ENCODE measurements at regions not wholly inside any gene's neighbourhood (a gene's known extent, or its start where the extent isn't known, plus 50 kb on each side); places are given as distances from the start of the nearest gene placed in this dataset.

GRCh38 chrX:13937370-13938050 lies 92.2 kb downstream of the GEMIN8 start:
- Histone ChIP-seq H3K27ac (ENCODE audit: low read length) (no peak overlapping the region), H3K9me3 (ENCODE audit: control insufficient read depth, low read depth, low read length) (no peaks in the 10 kb centered on the region), H3K36me3 (ENCODE audit: control insufficient read depth, insufficient read depth, low read length) (no peaks in the 10 kb centered on the region), H3K27me3 (ENCODE audit: control insufficient read depth, insufficient read depth, low read length) (peaks cover 14% of the 10 kb centered on the region), H3K4me3 (ENCODE audit: low read length) (peak overlapping the region; percentile 48), H3K4me1 (ENCODE audit: control insufficient read depth, insufficient read depth, low read length) (no peaks in the 10 kb centered on the region)
- DNase-seq = peak; percentile 2 to 33
- no CpG with 5 or more reads among the region's 27 CpGs for WGBS (ENCODE audit: insufficient coverage, low lambda C conversion rate)

- H3K27ac ChIP-seq (ENCODE audit: low read length) = no peak overlapping the region
- H3K9me3 ChIP-seq (ENCODE audit: control insufficient read depth, low read depth, low read length) = no peaks in the 10 kb centered on the region
- H3K4me3 ChIP-seq (ENCODE audit: low read length) = no peak overlapping the region
Measured at GRCh38 chrX:13936521-13937225, 93.0 kb downstream of the GEMIN8 start.

GRCh38 chrX:13934731-13935130 lies 95.0 kb downstream of the GEMIN8 start:
- Histone ChIP-seq H3K4me1 (ENCODE audit: control insufficient read depth, insufficient read depth, low read length) (no peaks in the 10 kb centered on the region), H3K4me3 (ENCODE audit: low read length) (no peak overlapping the region), H3K9me3 (ENCODE audit: control insufficient read depth, low read depth, low read length) (no peaks in the 10 kb centered on the region), H3K27me3 (ENCODE audit: control insufficient read depth, insufficient read depth, low read length) (peaks cover 9% of the 10 kb centered on the region), H3K27ac (ENCODE audit: low read length) (no peak overlapping the region), H3K36me3 (ENCODE audit: control insufficient read depth, insufficient read depth, low read length) (no peaks in the 10 kb centered on the region)
- DNase-seq = no peak
- no CpG with 5 or more reads among the region's 2 CpGs for WGBS (ENCODE audit: insufficient coverage, low lambda C conversion rate)

More at GRCh38 chrX:13936521-13937225, 93.0 kb downstream of the GEMIN8 start:
- H3K4me1 ChIP-seq (ENCODE audit: control insufficient read depth, insufficient read depth, low read length) = no peaks in the 10 kb centered on the region
- H3K36me3 ChIP-seq (ENCODE audit: control insufficient read depth, insufficient read depth, low read length) = no peaks in the 10 kb centered on the region
- peaks cover 14% of the 10 kb centered on the region for H3K27me3 ChIP-seq (ENCODE audit: control insufficient read depth, insufficient read depth, low read length)
- WGBS (ENCODE audit: insufficient coverage, low lambda C conversion rate) = no CpG with 5 or more reads among the region's 9 CpGs
- no peak for DNase-seq

- H3K36me3 ChIP-seq (ENCODE audit: control insufficient read depth, insufficient read depth, low read length) = no peaks in the 10 kb centered on the region
- H3K4me3 ChIP-seq (ENCODE audit: low read length) = no peak overlapping the region
- WGBS (ENCODE audit: insufficient coverage, low lambda C conversion rate) = no CpG with 5 or more reads among the region's 7 CpGs
- no peaks in the 10 kb centered on the region for H3K9me3 ChIP-seq (ENCODE audit: control insufficient read depth, low read depth, low read length)
- no peaks in the 10 kb centered on the region for H3K4me1 ChIP-seq (ENCODE audit: control insufficient read depth, insufficient read depth, low read length)
- no peak for DNase-seq
- H3K27ac ChIP-seq (ENCODE audit: low read length) = no peak overlapping the region
- peaks cover 2% of the 10 kb centered on the region for H3K27me3 ChIP-seq (ENCODE audit: control insufficient read depth, insufficient read depth, low read length)
Measured at GRCh38 chrX:13933851-13934250, 95.8 kb downstream of the GEMIN8 start.

- Histone ChIP-seq H3K27ac (ENCODE audit: low read length) (no peak overlapping the region), H3K36me3 (ENCODE audit: control insufficient read depth, insufficient read depth, low read length) (no peaks in the 10 kb centered on the region), H3K27me3 (ENCODE audit: control insufficient read depth, insufficient read depth, low read length) (no peaks in the 10 kb centered on the region), H3K9me3 (ENCODE audit: control insufficient read depth, low read depth, low read length) (no peaks in the 10 kb centered on the region), H3K4me1 (ENCODE audit: control insufficient read depth, insufficient read depth, low read length) (no peaks in the 10 kb centered on the region), H3K4me3 (ENCODE audit: low read length) (no peak overlapping the region)
- WGBS (ENCODE audit: insufficient coverage, low lambda C conversion rate) = no CpG with 5 or more reads among the region's 3 CpGs
- DNase-seq = no peak
Measured at GRCh38 chrX:13933352-13933751, 96.3 kb downstream of the GEMIN8 start.

- no peaks in the 10 kb centered on the region for H3K9me3 ChIP-seq (ENCODE audit: control insufficient read depth, low read depth, low read length)
- no peaks in the 10 kb centered on the region for H3K27me3 ChIP-seq (ENCODE audit: control insufficient read depth, insufficient read depth, low read length)
Measured at GRCh38 chrX:13932416-13932815, 97.3 kb downstream of the GEMIN8 start.

GRCh38 chrX:13927175-13927574 lies 102.5 kb downstream of the GEMIN8 start:
- no peaks in the 10 kb centered on the region for H3K9me3 ChIP-seq (ENCODE audit: control insufficient read depth, low read depth, low read length)
- no CpG with 5 or more reads among the region's 2 CpGs for WGBS (ENCODE audit: insufficient coverage, low lambda C conversion rate)
- no peaks in the 10 kb centered on the region for H3K27me3 ChIP-seq (ENCODE audit: control insufficient read depth, insufficient read depth, low read length)
- no peak for DNase-seq
- H3K4me3 ChIP-seq (ENCODE audit: low read length) = no peak overlapping the region
- H3K27ac ChIP-seq (ENCODE audit: low read length) = no peak overlapping the region
- H3K4me1 ChIP-seq (ENCODE audit: control insufficient read depth, insufficient read depth, low read length) = no peaks in the 10 kb centered on the region
- no peaks in the 10 kb centered on the region for H3K36me3 ChIP-seq (ENCODE audit: control insufficient read depth, insufficient read depth, low read length)

More at GRCh38 chrX:13932416-13932815, 97.3 kb downstream of the GEMIN8 start:
- H3K4me3 ChIP-seq (ENCODE audit: low read length) = no peak overlapping the region
- no peaks in the 10 kb centered on the region for H3K4me1 ChIP-seq (ENCODE audit: control insufficient read depth, insufficient read depth, low read length)
- H3K36me3 ChIP-seq (ENCODE audit: control insufficient read depth, insufficient read depth, low read length) = no peaks in the 10 kb centered on the region
- no peak overlapping the region for H3K27ac ChIP-seq (ENCODE audit: low read length)
- DNase-seq = no peak

- WGBS (ENCODE audit: insufficient coverage, low lambda C conversion rate) = no CpG with 5 or more reads among the region's 5 CpGs
- H3K4me1 ChIP-seq (ENCODE audit: control insufficient read depth, insufficient read depth, low read length) = no peaks in the 10 kb centered on the region
- H3K27ac ChIP-seq (ENCODE audit: low read length) = no peak overlapping the region
- no peaks in the 10 kb centered on the region for H3K9me3 ChIP-seq (ENCODE audit: control insufficient read depth, low read depth, low read length)
- H3K27me3 ChIP-seq (ENCODE audit: control insufficient read depth, insufficient read depth, low read length) = no peaks in the 10 kb centered on the region
- DNase-seq = no peak
- H3K36me3 ChIP-seq (ENCODE audit: control insufficient read depth, insufficient read depth, low read length) = no peaks in the 10 kb centered on the region
- H3K4me3 ChIP-seq (ENCODE audit: low read length) = no peak overlapping the region
Measured at GRCh38 chrX:13923845-13924244, 105.8 kb downstream of the GEMIN8 start.

- H3K9me3 ChIP-seq (ENCODE audit: control insufficient read depth, low read depth, low read length) = no peaks in the 10 kb centered on the region
- WGBS (ENCODE audit: insufficient coverage, low lambda C conversion rate) = no CpG with 5 or more reads among the region's 2 CpGs
- no peaks in the 10 kb centered on the region for H3K4me1 ChIP-seq (ENCODE audit: control insufficient read depth, insufficient read depth, low read length)
- no peaks in the 10 kb centered on the region for H3K27me3 ChIP-seq (ENCODE audit: control insufficient read depth, insufficient read depth, low read length)
- no peak for DNase-seq
- H3K27ac ChIP-seq (ENCODE audit: low read length) = no peak overlapping the region
- no peak overlapping the region for H3K4me3 ChIP-seq (ENCODE audit: low read length)
- no peaks in the 10 kb centered on the region for H3K36me3 ChIP-seq (ENCODE audit: control insufficient read depth, insufficient read depth, low read length)
Measured at GRCh38 chrX:13923289-13923688, 106.4 kb upstream of the GPM6B start.

- 73% methylated on average over 2 of the region's 2 CpGs for WGBS (ENCODE audit: insufficient coverage, low lambda C conversion rate)
- Histone ChIP-seq H3K4me1 (ENCODE audit: control insufficient read depth, insufficient read depth, low read length) (no peaks in the 10 kb centered on the region), H3K36me3 (ENCODE audit: control insufficient read depth, insufficient read depth, low read length) (no peaks in the 10 kb centered on the region)
Measured at GRCh38 chrX:13917507-13917906, 100.6 kb upstream of the GPM6B start.

GRCh38 chrX:13911586-13911985 lies 94.7 kb upstream of the GPM6B start:
- Histone ChIP-seq H3K4me3 (ENCODE audit: low read length) (no peak overlapping the region), H3K36me3 (ENCODE audit: control insufficient read depth, insufficient read depth, low read length) (no peaks in the 10 kb centered on the region), H3K9me3 (ENCODE audit: control insufficient read depth, low read depth, low read length) (no peaks in the 10 kb centered on the region), H3K4me1 (ENCODE audit: control insufficient read depth, insufficient read depth, low read length) (no peaks in the 10 kb centered on the region), H3K27ac (ENCODE audit: low read length) (no peak overlapping the region), H3K27me3 (ENCODE audit: control insufficient read depth, insufficient read depth, low read length) (no peaks in the 10 kb centered on the region)
- DNase-seq = no peak
- WGBS (ENCODE audit: insufficient coverage, low lambda C conversion rate) = no CpG with 5 or more reads among the region's 1 CpG

More at GRCh38 chrX:13917507-13917906, 100.6 kb upstream of the GPM6B start:
- no peak for DNase-seq
- Histone ChIP-seq H3K4me3 (ENCODE audit: low read length) (no peak overlapping the region), H3K27me3 (ENCODE audit: control insufficient read depth, insufficient read depth, low read length) (no peaks in the 10 kb centered on the region), H3K9me3 (ENCODE audit: control insufficient read depth, low read depth, low read length) (no peaks in the 10 kb centered on the region), H3K27ac (ENCODE audit: low read length) (no peak overlapping the region)

All from large intestine (tissue), 3 donors.